ENCODE measurements at regions not wholly inside any gene's neighbourhood (a gene's known extent, or its start where the extent isn't known, plus 50 kb on each side); places are given as distances from the start of the nearest gene placed in this dataset.
"Not testable (repeated sequence)": the region's sequence is repeated elsewhere in the genome, so short reads cannot be mapped to it uniquely, and the experiment has no call there.

DNA sequence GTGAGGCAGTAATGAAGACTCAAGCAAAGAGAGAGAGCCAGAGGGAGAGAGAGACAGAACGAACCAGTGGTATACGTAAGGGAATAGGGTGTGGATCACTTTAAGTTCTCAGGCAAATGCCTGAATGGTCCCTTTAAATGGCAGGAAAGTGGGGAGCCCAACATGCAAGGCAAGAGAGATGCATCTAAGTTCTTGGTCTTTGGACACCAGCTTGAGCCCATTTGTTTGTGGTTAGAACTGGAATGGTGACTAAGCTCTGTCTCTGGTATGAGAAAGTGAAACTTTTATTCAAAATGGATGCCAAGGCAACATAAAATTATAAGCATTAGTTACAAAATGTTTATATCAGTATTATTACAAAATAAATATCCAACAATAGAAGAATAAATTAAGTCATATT lies 192.2 kb upstream of the ALG10 start:
- TF ChIP-seq, protein P1, sequence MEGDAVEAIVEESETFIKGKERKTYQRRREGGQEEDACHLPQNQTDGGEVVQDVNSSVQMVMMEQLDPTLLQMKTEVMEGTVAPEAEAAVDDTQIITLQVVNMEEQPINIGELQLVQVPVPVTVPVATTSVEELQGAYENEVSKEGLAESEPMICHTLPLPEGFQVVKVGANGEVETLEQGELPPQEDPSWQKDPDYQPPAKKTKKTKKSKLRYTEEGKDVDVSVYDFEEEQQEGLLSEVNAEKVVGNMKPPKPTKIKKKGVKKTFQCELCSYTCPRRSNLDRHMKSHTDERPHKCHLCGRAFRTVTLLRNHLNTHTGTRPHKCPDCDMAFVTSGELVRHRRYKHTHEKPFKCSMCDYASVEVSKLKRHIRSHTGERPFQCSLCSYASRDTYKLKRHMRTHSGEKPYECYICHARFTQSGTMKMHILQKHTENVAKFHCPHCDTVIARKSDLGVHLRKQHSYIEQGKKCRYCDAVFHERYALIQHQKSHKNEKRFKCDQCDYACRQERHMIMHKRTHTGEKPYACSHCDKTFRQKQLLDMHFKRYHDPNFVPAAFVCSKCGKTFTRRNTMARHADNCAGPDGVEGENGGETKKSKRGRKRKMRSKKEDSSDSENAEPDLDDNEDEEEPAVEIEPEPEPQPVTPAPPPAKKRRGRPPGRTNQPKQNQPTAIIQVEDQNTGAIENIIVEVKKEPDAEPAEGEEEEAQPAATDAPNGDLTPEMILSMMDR (conservative IDR thresholded peaks at IDR 0.05; ENCODE audit: low read depth, low read length): no peak
- H3K4me3 ChIP-seq (ENCODE audit: low read length): no peak overlapping the region
- no peak for DNase-seq (ENCODE audit: low read depth)

DNA sequence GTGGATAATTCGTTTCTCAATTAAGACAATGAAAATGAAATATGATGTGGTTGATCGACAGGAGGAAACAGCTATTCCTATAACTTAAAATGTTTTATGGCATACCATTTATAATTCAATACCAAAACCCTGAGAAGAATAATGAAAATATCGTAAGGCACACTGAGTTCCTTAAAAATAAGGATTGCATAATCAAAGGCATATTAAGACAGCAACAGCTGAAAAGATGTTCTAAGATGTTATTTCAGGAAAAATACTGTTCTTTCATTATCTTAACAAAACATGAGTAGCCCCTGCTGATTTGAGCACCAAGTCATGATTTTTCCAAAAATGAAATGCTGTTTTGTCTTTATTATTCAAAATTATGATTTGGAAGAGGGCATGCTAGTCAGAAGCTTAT lies 189.4 kb upstream of the ALG10 start:
- H3K4me3 ChIP-seq (ENCODE audit: low read length): no peak overlapping the region
- DNase-seq (ENCODE audit: low read depth): no peak
- TF ChIP-seq, protein P1 (conservative IDR thresholded peaks at IDR 0.05; ENCODE audit: low read depth, low read length): no peak

DNA sequence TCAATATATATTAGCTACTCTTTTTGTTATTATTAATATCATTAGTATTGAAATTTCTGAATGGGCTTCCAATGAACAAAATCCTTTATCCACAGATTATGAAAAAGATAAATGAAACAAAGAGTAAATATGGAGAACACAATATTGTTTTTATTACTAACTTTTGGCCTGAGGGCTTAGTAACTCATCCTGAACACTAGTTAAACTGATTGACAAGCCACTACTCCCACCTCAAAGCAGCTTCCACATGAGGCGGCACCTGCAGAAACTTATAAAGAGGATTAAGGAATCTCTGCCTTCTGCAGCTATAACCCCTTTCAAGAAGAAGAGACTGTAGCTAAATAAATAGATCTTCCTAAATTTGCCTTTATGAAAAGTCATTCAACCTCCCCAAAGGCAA lies 187.6 kb upstream of the ALG10 start:
- no peak for DNase-seq (ENCODE audit: low read depth)
- H3K4me3 ChIP-seq (ENCODE audit: low read length): no peak overlapping the region
- TF ChIP-seq, protein P1 (conservative IDR thresholded peaks at IDR 0.05; ENCODE audit: low read depth, low read length): no peak

DNA sequence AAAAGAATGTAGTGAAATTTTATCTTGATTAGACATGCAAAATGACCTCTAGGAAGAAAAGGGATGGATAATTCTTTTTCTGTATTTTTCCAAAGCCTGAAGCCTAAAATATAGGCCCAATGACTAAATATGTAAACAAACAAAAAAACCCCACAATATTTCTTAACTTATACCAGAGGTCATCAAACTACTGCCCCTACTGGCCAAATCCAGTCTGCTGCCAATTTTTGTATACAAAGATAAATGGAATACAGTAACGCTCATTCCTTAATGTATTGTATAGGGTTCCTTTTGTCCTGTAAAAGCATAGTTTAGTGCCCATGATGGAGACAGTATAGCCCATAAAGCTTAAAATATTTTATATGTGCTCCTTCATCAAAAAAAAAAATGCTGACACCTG lies 145.7 kb upstream of the ALG10 start:
- no peak for DNase-seq (ENCODE audit: low read depth)
- H3K4me3 ChIP-seq (ENCODE audit: low read length): no peak overlapping the region
- TF ChIP-seq, protein P1 (conservative IDR thresholded peaks at IDR 0.05; ENCODE audit: low read depth, low read length): peak; percentile 19

DNA sequence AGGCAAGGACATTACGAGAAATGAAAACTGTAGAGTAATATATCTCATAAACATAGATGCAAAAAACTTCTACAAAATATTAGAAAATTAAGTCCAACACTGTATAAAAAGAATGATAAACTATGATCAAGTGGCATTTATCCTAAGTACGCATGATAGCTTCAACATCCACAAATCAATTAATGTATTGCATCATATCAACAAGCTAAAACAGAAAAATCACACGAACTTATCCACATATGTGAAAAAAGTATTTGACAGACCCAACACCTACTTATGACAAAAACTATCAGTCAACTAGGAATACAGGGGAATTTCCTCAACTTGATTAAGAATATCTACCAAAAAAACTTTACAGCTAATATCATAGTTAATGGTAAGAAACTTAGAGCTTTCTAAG lies 129.9 kb upstream of the ALG10 start:
- TF ChIP-seq, protein P1 (conservative IDR thresholded peaks at IDR 0.05; ENCODE audit: low read depth, low read length): no peak
- DNase-seq (ENCODE audit: low read depth): no peak
- no peak overlapping the region for H3K4me3 ChIP-seq (ENCODE audit: low read length)

DNA sequence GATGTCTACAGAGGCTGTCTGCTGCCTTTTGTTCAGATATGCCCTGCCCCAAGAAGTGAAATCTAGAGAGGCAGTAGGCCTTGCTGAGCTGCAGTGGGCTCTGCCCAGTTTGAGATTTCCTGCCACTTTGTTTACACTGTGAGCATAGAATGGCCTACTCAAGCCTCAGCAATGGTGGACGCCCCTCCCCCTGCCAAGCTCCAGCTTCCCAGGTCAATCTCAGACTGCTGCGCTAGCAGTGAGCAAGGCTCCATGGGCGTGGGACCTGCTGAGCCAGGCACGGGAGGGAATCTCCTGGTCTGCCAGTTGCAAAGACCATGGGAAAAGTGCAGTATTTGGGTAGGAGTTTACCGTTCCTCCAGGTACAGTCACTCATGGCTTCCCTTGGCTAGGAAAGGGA lies 101.8 kb upstream of the ALG10 start:
- not testable (repeated sequence) for H3K4me3 ChIP-seq (ENCODE audit: low read length)

DNA sequence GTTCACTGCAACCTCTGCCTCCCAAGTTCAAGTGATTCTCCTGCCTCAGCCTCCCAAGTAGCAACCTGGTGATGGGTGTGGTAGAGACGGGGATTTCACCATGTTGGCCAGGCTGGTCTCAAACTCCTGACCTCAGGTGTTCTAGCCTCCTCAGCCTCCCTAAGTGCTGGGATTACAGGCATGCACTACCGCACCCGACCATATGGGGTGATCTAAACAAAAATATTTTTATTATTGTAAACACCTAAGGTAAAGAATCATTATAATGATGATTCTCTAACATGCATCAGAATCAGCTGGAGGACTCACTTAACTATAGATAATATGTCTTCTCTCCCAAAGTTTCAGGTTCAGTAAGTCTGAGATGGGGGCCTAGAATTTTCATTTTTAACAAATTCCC lies 96.2 kb upstream of the ALG10 start:
- H3K4me3 ChIP-seq (ENCODE audit: low read length): no peak overlapping the region
- DNase-seq (ENCODE audit: low read depth): no peak
- TF ChIP-seq, protein P1 (conservative IDR thresholded peaks at IDR 0.05; ENCODE audit: low read depth, low read length): no peak

More for the DNA sequence above, 101.8 kb upstream of the ALG10 start:
- not testable (repeated sequence) for DNase-seq (ENCODE audit: low read depth)

DNA sequence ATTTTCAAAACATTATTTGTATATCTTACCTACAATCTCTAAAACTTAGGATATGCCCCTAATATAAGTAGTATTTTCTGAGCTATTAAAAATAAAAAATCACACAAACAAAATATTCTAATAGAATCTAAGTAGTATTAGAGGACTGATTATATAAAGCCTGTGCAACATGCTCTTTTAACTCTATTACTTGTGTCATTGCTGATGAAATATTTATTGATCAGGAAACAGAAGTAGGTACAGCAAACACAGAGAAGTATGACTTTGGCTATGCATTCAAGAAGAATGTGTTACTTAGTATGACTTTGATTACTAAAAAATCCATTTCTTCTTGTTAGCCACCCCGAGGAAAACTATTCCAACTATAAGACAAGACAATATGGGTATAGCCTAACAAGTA lies 84.6 kb upstream of the ALG10 start:
- not testable (repeated sequence) for H3K4me3 ChIP-seq (ENCODE audit: low read length); DNase-seq (ENCODE audit: low read depth)
